Suprapubic skin (tissue), 4 donors: ENCODE measurements at regions not wholly inside any gene's neighbourhood (a gene's known extent, or its start where the extent isn't known, plus 50 kb on each side); places are given as distances from the start of the nearest gene placed in this dataset.
"Not testable (repeated sequence)": the region's sequence is repeated elsewhere in the genome, so short reads cannot be mapped to it uniquely, and the experiment has no call there.

Experiments used
- DNase-seq, 2 donors: peaks; one replicate each; pipeline ENCODE4 v3.0.0-alpha.2; 2019; ENCODE audit warnings: low spot score in 2 of 2
- H3K27ac ChIP-seq: fragments of 200-600 bp; sonication (generic); one replicate; pipeline ENCODE4 v1.5.1; 2019
- H3K27me3 ChIP-seq: fragments of 200-600 bp; sonication (generic); one replicate; pipeline ENCODE4 v1.5.1; 2019
- H3K36me3 ChIP-seq: fragments of 200-600 bp; sonication (generic); one replicate; pipeline ENCODE4 v1.5.1; 2019
- H3K4me1 ChIP-seq: fragments of 200-600 bp; sonication (generic); one replicate; pipeline ENCODE4 v1.5.1; 2019
- H3K4me3 ChIP-seq: fragments of 200-600 bp; sonication (generic); one replicate; pipeline ENCODE4 v1.5.1; 2019; ENCODE audit warnings: mild to moderate bottlenecking
- H3K9me3 ChIP-seq: fragments of 200-600 bp; sonication (generic); one replicate; pipeline ENCODE4 v1.5.1; 2019
- CTCF ChIP-seq, 2 donors: fragments of 200-600 bp in 1 of 2; fragments of 450-650 bp in 1 of 2; sonication (generic) in 1 of 2; IDR thresholded peaks; one replicate each; pipeline ENCODE4 v1.5.1; 2016 to 2019; ENCODE audit warnings: antibody characterized with exemption in 2 of 2, mild to moderate bottlenecking in 1 of 2, moderate library complexity in 1 of 2
- EP300 ChIP-seq: sonication (generic); formaldehyde crosslinking; IDR thresholded peaks from one replicate; pipeline ENCODE4 v1.6.1; 2017; ENCODE audit warnings: antibody characterized with exemption
- POLR2A ChIP-seq, 2 donors: fragments of 450-650 bp; IDR thresholded peaks; one replicate each; pipeline ENCODE4 v1.6.1; 2017; ENCODE audit warnings: antibody characterized with exemption in 2 of 2, mild to moderate bottlenecking in 2 of 2, moderate library complexity in 2 of 2
- POLR2AphosphoS5 ChIP-seq, 3 donors: sonication (generic); formaldehyde crosslinking; IDR thresholded peaks; one replicate each; pipeline ENCODE4 v1.6.1; 2017; ENCODE audit warnings: antibody characterized with exemption in 3 of 3
- WGBS: methylation state at CpG from one replicate; pipeline ENCODE4 v1.1.5; 2018; 5-methylcytosine and 5-hydroxymethylcytosine counted together

- WGBS: 61% methylated on average over 6 of the region's 6 CpGs
Observed at GRCh38 chrX:34483980-34484379, 173.1 kb downstream of the TMEM47 start.

GRCh38 chrX:34470507-34470906 lies 186.6 kb downstream of the TMEM47 start:
- H3K9me3 ChIP-seq: no peaks in the 10 kb centered on the region

More at GRCh38 chrX:34483980-34484379, 173.1 kb downstream of the TMEM47 start:
- Histone ChIP-seq H3K4me3 (no peak overlapping the region), H3K27ac (no peak overlapping the region), H3K9me3 (no peaks in the 10 kb centered on the region), H3K36me3 (no peaks in the 10 kb centered on the region), H3K27me3 (no peaks in the 10 kb centered on the region), H3K4me1 (no peaks in the 10 kb centered on the region)
- DNase-seq: no peak
- TF ChIP-seq POLR2A (IDR thresholded peaks at IDR 0.05): no peak
- no peak for TF ChIP-seq POLR2AphosphoS5 (IDR thresholded peaks at IDR 0.05)
- no peak for TF ChIP-seq CTCF (IDR thresholded peaks at IDR 0.05)
- TF ChIP-seq EP300: no peak

GRCh38 chrX:34467437-34467836 lies 189.6 kb downstream of the TMEM47 start:
- TF ChIP-seq EP300 (no peak), POLR2AphosphoS5 (IDR thresholded peaks at IDR 0.05) (no peak), POLR2A (IDR thresholded peaks at IDR 0.05) (no peak), CTCF (IDR thresholded peaks at IDR 0.05) (no peak)
- no peaks in the 10 kb centered on the region for H3K4me1 ChIP-seq
- H3K9me3 ChIP-seq: no peaks in the 10 kb centered on the region
- no peak for DNase-seq
- H3K36me3 ChIP-seq: no peaks in the 10 kb centered on the region
- H3K4me3 ChIP-seq: no peak overlapping the region
- WGBS: 45% methylated on average over 3 of the region's 3 CpGs
- no peaks in the 10 kb centered on the region for H3K27me3 ChIP-seq
- H3K27ac ChIP-seq: no peak overlapping the region

More at GRCh38 chrX:34470507-34470906, 186.6 kb downstream of the TMEM47 start:
- no peaks in the 10 kb centered on the region for H3K27me3 ChIP-seq
- H3K36me3 ChIP-seq: no peaks in the 10 kb centered on the region
- H3K4me3 ChIP-seq: no peak overlapping the region
- no peaks in the 10 kb centered on the region for H3K4me1 ChIP-seq
- DNase-seq: no peak
- TF ChIP-seq POLR2AphosphoS5 (IDR thresholded peaks at IDR 0.05) (no peak), POLR2A (IDR thresholded peaks at IDR 0.05) (no peak), EP300 (no peak), CTCF (IDR thresholded peaks at IDR 0.05) (no peak)
- WGBS: 76% methylated on average over 1 of the region's 1 CpG
- no peak overlapping the region for H3K27ac ChIP-seq

GRCh38 chrX:34463220-34463619 lies 193.9 kb downstream of the TMEM47 start:
- H3K9me3 ChIP-seq, H3K27me3 ChIP-seq, H3K4me1 ChIP-seq, H3K4me3 ChIP-seq, H3K36me3 ChIP-seq, DNase-seq, H3K27ac ChIP-seq: not testable (repeated sequence)
- 100% methylated on average over 1 of the region's 1 CpG for WGBS

GRCh38 chrX:34457850-34458249 lies 199.2 kb downstream of the TMEM47 start:
- 74% methylated on average over 9 of the region's 9 CpGs for WGBS

GRCh38 chrX:34437586-34437985 lies 219.5 kb downstream of the TMEM47 start:
- H3K36me3 ChIP-seq: no peaks in the 10 kb centered on the region
- no peaks in the 10 kb centered on the region for H3K4me1 ChIP-seq
- H3K27ac ChIP-seq: no peak overlapping the region
- TF ChIP-seq EP300: no peak
- TF ChIP-seq POLR2AphosphoS5 (IDR thresholded peaks at IDR 0.05): no peak
- TF ChIP-seq POLR2A (IDR thresholded peaks at IDR 0.05): no peak
- no peak for TF ChIP-seq CTCF (IDR thresholded peaks at IDR 0.05)
- 52% methylated on average over 6 of the region's 6 CpGs for WGBS
- no peak overlapping the region for H3K4me3 ChIP-seq
- H3K27me3 ChIP-seq: no peaks in the 10 kb centered on the region
- DNase-seq: no peak
- H3K9me3 ChIP-seq: no peaks in the 10 kb centered on the region

More at GRCh38 chrX:34457850-34458249, 199.2 kb downstream of the TMEM47 start:
- H3K36me3 ChIP-seq, H3K27me3 ChIP-seq, H3K4me3 ChIP-seq, H3K27ac ChIP-seq, H3K4me1 ChIP-seq, DNase-seq, H3K9me3 ChIP-seq: not testable (repeated sequence)
